K562 (cell line): ENCODE measurements at regions not wholly inside any gene's neighbourhood (a gene's known extent, or its start where the extent isn't known, plus 50 kb on each side); places are given as distances from the start of the nearest gene placed in this dataset.

Source experiments
- ATAC-seq: fragments of 200-7000 bp; cut with Tn5 transposase; 3 replicates; pipeline ENCODE4 v1.9.1; 2020; ENCODE audit warnings: moderate library complexity
- BruUV-seq: library from RNA; stranded (reverse); fragments of 400-500 nt; replicated peaks from 2 replicates; lab custom pipeline; 2021; lab: Mats Ljungman, UMichigan
- CTCF ChIA-PET: fragments of 300-600 bp; formaldehyde crosslinking; extraction: SDS; loops from one replicate; lab custom pipeline; 2021; ENCODE audit warnings: low intra/inter-chr PET ratio; lab: Yijun Ruan, JAX
- POLR2A ChIA-PET: fragments of 300-600, 350-650 bp; sonication (Branson Sonifier 250); formaldehyde crosslinking; extraction: SDS; loops from one replicate; lab custom pipeline; 2021; ENCODE audit warnings: antibody characterized with exemption, inconsistent platforms; lab: Yijun Ruan, JAX
- DNase-seq, 4 experiments: peaks; one replicate each; pipeline versions ENCODE4 v3.0.0 to v3.0.0-alpha.2; 2011 to 2018; ENCODE audit warnings: low spot score in 3 of 4, mixed read lengths in 3 of 4; ENCODE audit errors: extremely low read depth in 1 of 4
- FAIRE-seq: peaks from 2 replicates; lab custom pipeline; 2011; peaks lifted over from hg19 to GRCh38; lab: Jason Lieb, UNC
- H2AFZ ChIP-seq: 2 replicates; pipeline ENCODE4 v1.6.0; 2011; ENCODE audit warnings: low read depth, low read length, control low read depth, inconsistent platforms
- H3K27ac ChIP-seq: fragments of 200-600 bp; 3 replicates; pipeline ENCODE4 v1.8.0; 2011; ENCODE audit warnings: low read depth, mild to moderate bottlenecking, control low read depth, inconsistent platforms, low read length, moderate library complexity, mixed read lengths; ENCODE audit errors: extremely low read depth
- H3K27me3 ChIP-seq, 2 experiments: fragments of 300-600 bp in 1 of 2; 2 replicates in 1 of 2; 3 replicates in 1 of 2; pipeline versions ENCODE4 v1.6.0 to v1.8.0; 2011; ENCODE audit warnings: inconsistent platforms in 2 of 2, low read length in 2 of 2, mild to moderate bottlenecking in 1 of 2, mixed read lengths in 1 of 2, moderate library complexity in 1 of 2; ENCODE audit not compliant: control insufficient read depth in 2 of 2, insufficient read depth in 2 of 2
- H3K36me3 ChIP-seq: fragments of 300-600 bp; 3 replicates; pipeline ENCODE4 v1.8.0; 2011; ENCODE audit warnings: mild to moderate bottlenecking, low read length, inconsistent platforms; ENCODE audit not compliant: control insufficient read depth, insufficient read depth
- H3K4me1 ChIP-seq, 2 experiments: fragments of 200-600 bp in 1 of 2; replicated peaks in 1 of 2; 2 replicates in 1 of 2; 3 replicates in 1 of 2; pipeline versions ENCODE4 v1.5.1 to v1.8.0; 2011; ENCODE audit warnings: inconsistent platforms in 2 of 2, low read length in 2 of 2, mild to moderate bottlenecking in 1 of 2, mixed read lengths in 1 of 2, moderate library complexity in 1 of 2; ENCODE audit not compliant: control insufficient read depth in 2 of 2, insufficient read depth in 2 of 2
- H3K4me2 ChIP-seq: 2 replicates; pipeline ENCODE4 v1.6.1; 2011; ENCODE audit warnings: low read length, control low read depth, inconsistent platforms, mixed read lengths; ENCODE audit not compliant: insufficient read depth
- H3K4me3 ChIP-seq: fragments of 200-600 bp; sonication (generic), shearing (Covaris generic); 2 replicates; pipeline ENCODE4 v1.5.1; 2016; ENCODE audit warnings: control low read depth, inconsistent platforms
- H3K79me2 ChIP-seq: fragments of 200-600 bp; 3 replicates; pipeline ENCODE4 v1.8.0; 2011; ENCODE audit warnings: low read length, inconsistent platforms; ENCODE audit not compliant: control insufficient read depth, insufficient read depth
- H3K9ac ChIP-seq, 2 experiments: 2 replicates each; pipeline versions ENCODE4 v1.6.0 to v1.6.1; 2011; ENCODE audit warnings: low read depth in 2 of 2, low read length in 2 of 2, control low read depth in 1 of 2, inconsistent platforms in 1 of 2, mild to moderate bottlenecking in 1 of 2, mixed read lengths in 1 of 2; ENCODE audit not compliant: insufficient read depth in 1 of 2
- H3K9me1 ChIP-seq: one replicate; pipeline ENCODE4 v1.6.0; 2011; ENCODE audit warnings: inconsistent platforms, mild to moderate bottlenecking, low read length, moderate library complexity; ENCODE audit not compliant: control insufficient read depth, insufficient read depth
- H3K9me3 ChIP-seq: replicated peaks from 2 replicates; pipeline ENCODE4 v1.5.1; 2011; ENCODE audit warnings: low read depth, low read length, inconsistent platforms; ENCODE audit not compliant: control insufficient read depth, insufficient read depth
- H4K20me1 ChIP-seq: replicated peaks from 2 replicates; pipeline ENCODE4 v1.6.1; 2011; ENCODE audit warnings: low read length, inconsistent platforms, mixed read lengths; ENCODE audit not compliant: control insufficient read depth, insufficient read depth
- CBFB ChIP-seq: sonication (generic); formaldehyde crosslinking; IDR thresholded peaks from 2 replicates; pipeline ENCODE4 v1.4.0; 2020; ENCODE audit warnings: mild to moderate bottlenecking, missing genetic modification reagents
- COPS2 ChIP-seq: fragments of 450-650 bp; conservative IDR thresholded peaks from 2 replicates; pipeline ENCODE4 v1.6.1; 2016; ENCODE audit warnings: mild to moderate bottlenecking, moderate library complexity
- GTF2A2 ChIP-seq: IDR thresholded peaks from 2 replicates; pipeline ENCODE4 v1.6.1; 2016; ENCODE audit warnings: mild to moderate bottlenecking, missing genetic modification characterization, missing compliant biosample characterization
- KLF13 ChIP-seq: fragments of 450-650 bp; IDR thresholded peaks from 2 replicates; pipeline ENCODE4 v1.6.1; 2016; ENCODE audit warnings: missing genetic modification characterization, low read depth, mild to moderate bottlenecking, missing compliant biosample characterization, moderate library complexity, borderline replicate concordance
- MLLT1 ChIP-seq, 2 experiments: fragments of 450-650 bp; IDR thresholded peaks; 2 replicates each; pipeline ENCODE4 v1.6.1; 2016
- POLR2H ChIP-seq: IDR thresholded peaks from 2 replicates; pipeline ENCODE4 v1.6.1; 2016; ENCODE audit warnings: missing genetic modification characterization, low read depth, mild to moderate bottlenecking, control low read depth, missing compliant biosample characterization, moderate library complexity
- POU5F1 ChIP-seq: fragments of 150-350 bp; IDR thresholded peaks from 2 replicates; pipeline ENCODE4 v1.6.1; 2014; ENCODE audit warnings: borderline replicate concordance, low read length, low read depth, mild to moderate bottlenecking; ENCODE audit not compliant: partially characterized antibody
- PREB ChIP-seq: sonication (generic); formaldehyde crosslinking; IDR thresholded peaks from 2 replicates; pipeline ENCODE4 v1.8.1; 2023; ENCODE audit warnings: mild to moderate bottlenecking, missing genetic modification reagents
- PTBP1 ChIP-seq: fragments of 200-400 bp; formaldehyde crosslinking; IDR thresholded peaks from 2 replicates; pipeline ENCODE4 v1.6.1; 2017; ENCODE audit warnings: low read depth, low read length
- RHOXF2B ChIP-seq: fragments of 250-450 bp; sonication (Bioruptor Pico); conservative IDR thresholded peaks from 2 replicates; pipeline ENCODE4 v1.5.1; 2021
- ZBTB17 ChIP-seq: fragments of 450-650 bp; formaldehyde crosslinking; IDR thresholded peaks from 2 replicates; pipeline ENCODE4 v1.4.0; 2020; ENCODE audit warnings: mild to moderate bottlenecking
- WGBS: fragments of 100-300 bp; shearing (Covaris generic); methylation state at CpG from one replicate; pipeline ENCODE4 v1.1.6; 2016; ENCODE audit warnings: low coverage, mixed read lengths; ENCODE audit not compliant: insufficient coverage; ENCODE audit errors: missing lambda C conversion rate; 5-methylcytosine and 5-hydroxymethylcytosine counted together
- in situ Hi-C: fragments of 300-500 bp; cut with MboI; formaldehyde crosslinking; loops from 4 replicates; pipeline ENCODE4 v1.15.0; 2018; ENCODE audit warnings: inconsistent platforms, mixed read lengths
- intact Hi-C: fragments of 100-400 bp; cut with micrococcal nuclease; formaldehyde crosslinking; loops from 2 replicates; pipeline ENCODE4 v1.14.2; 2022
- TF ChIP-seq, protein P1 (sequence below): fragments of 450-650 bp; IDR thresholded peaks from 2 replicates; pipeline ENCODE4 v1.7.1; 2018; ENCODE audit warnings: mild to moderate bottlenecking, low read depth; ENCODE audit not compliant: partially characterized antibody

DNA sequence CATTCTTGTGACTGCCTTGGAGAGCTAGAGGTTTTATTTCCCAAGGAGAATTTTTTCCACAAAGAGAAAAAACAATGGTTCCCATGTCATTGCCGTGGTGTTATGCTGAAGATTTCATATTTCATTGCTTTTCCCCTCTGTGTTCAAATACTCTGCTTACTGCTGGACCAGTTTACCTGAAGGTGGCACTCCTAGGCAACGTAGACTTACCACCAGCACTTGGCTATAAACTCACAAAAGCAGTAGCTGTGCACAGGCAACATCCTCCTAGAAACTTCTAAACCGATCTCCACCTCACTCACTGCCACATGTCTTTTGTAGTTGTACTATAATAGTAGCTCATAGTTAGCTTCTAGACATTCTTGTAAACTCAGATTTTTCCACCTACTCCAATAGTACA lies 1319.7 kb upstream of the CRIM1 start:
- Histone ChIP-seq H3K9me3 (no peaks in the 10 kb centered on the region), H3K4me1 (no peaks in the 10 kb centered on the region), H3K27me3 (no peaks in the 10 kb centered on the region), H3K9ac (no peak overlapping the region), H3K4me3 (no peak overlapping the region), H3K4me2 (no peak overlapping the region), H3K9me1 (no peaks in the 10 kb centered on the region), H3K27ac (no peak overlapping the region), H3K79me2 (no peaks in the 10 kb centered on the region), H4K20me1 (no peaks in the 10 kb centered on the region), H3K36me3 (no peaks in the 10 kb centered on the region), H2AFZ (no peak overlapping the region)
- no peak for TF ChIP-seq PTBP1
- no peak for TF ChIP-seq POLR2H (tag)
- no peak for TF ChIP-seq COPS2
- ChIA-PET CTCF (no interaction called here), POLR2A (no interaction called here)
- intact Hi-C loops (no loop called here), in situ Hi-C loops (no loop called here)
- no peak for FAIRE-seq
- DNase-seq = no peak
- no peak for ATAC-seq
- no TSS peak for BruUV-seq
- 0% methylated on average over 3 of the region's 3 CpGs for WGBS

DNA sequence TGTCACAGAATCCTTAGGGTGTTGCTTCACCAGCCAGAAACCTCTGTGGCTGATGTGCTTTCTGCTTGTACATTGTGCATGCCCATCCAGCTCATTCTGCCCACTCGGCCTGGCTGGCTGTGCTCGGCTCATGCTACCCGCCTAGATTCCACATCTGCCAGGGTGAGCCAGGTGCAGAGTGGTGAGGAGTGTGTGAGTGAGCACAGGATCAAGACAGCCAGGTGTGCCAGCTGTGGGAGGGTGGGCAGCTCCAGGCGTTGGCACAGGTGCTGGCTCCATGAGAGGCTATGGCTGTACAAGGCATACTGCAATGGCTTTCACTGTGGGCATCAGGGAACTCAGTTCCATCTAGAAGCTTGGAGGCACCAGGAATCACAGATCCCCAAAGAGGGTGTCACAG lies 1321.8 kb upstream of the CRIM1 start:
- no peak for ATAC-seq
- no peaks in the 10 kb centered on the region for H3K9me1 ChIP-seq
- no peaks in the 10 kb centered on the region for H3K9me3 ChIP-seq
- POLR2A ChIA-PET = no interaction called here
- no peaks in the 10 kb centered on the region for H3K79me2 ChIP-seq
- H3K36me3 ChIP-seq = no peaks in the 10 kb centered on the region
- H3K4me2 ChIP-seq = no peak overlapping the region
- FAIRE-seq = no peak
- H3K9ac ChIP-seq = no peak overlapping the region
- intact Hi-C loops (no loop called here), in situ Hi-C loops (no loop called here)
- 2% methylated on average over 4 of the region's 4 CpGs for WGBS
- no peak overlapping the region for H3K27ac ChIP-seq
- no peak overlapping the region for H3K4me3 ChIP-seq
- H2AFZ ChIP-seq = no peak overlapping the region
- H3K27me3 ChIP-seq = no peaks in the 10 kb centered on the region
- no peak for DNase-seq
- no TSS peak for BruUV-seq
- no peaks in the 10 kb centered on the region for H4K20me1 ChIP-seq
- H3K4me1 ChIP-seq = no peaks in the 10 kb centered on the region
- CTCF ChIA-PET = no interaction called here
- TF ChIP-seq KLF13 (tag) (no peak), ZBTB17 (no peak), POU5F1 (no peak), GTF2A2 (no peak), PREB (no peak), CBFB (CRISPR knock-in tag) (no peak), MLLT1 (IDR thresholded peaks at IDR 0.05) (no peak), RHOXF2B (CRISPR knock-in tag) (no peak)
- TF ChIP-seq, protein P1, sequence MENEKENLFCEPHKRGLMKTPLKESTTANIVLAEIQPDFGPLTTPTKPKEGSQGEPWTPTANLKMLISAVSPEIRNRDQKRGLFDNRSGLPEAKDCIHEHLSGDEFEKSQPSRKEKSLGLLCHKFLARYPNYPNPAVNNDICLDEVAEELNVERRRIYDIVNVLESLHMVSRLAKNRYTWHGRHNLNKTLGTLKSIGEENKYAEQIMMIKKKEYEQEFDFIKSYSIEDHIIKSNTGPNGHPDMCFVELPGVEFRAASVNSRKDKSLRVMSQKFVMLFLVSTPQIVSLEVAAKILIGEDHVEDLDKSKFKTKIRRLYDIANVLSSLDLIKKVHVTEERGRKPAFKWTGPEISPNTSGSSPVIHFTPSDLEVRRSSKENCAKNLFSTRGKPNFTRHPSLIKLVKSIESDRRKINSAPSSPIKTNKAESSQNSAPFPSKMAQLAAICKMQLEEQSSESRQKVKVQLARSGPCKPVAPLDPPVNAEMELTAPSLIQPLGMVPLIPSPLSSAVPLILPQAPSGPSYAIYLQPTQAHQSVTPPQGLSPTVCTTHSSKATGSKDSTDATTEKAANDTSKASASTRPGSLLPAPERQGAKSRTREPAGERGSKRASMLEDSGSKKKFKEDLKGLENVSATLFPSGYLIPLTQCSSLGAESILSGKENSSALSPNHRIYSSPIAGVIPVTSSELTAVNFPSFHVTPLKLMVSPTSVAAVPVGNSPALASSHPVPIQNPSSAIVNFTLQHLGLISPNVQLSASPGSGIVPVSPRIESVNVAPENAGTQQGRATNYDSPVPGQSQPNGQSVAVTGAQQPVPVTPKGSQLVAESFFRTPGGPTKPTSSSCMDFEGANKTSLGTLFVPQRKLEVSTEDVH = no peak
